Mesothelial cell of epicardium (in vitro differentiated cells): ENCODE measurements at regions not wholly inside any gene's neighbourhood (a gene's known extent, or its start where the extent isn't known, plus 50 kb on each side); places are given as distances from the start of the nearest gene placed in this dataset.
"Not testable (repeated sequence)": the region's sequence is repeated elsewhere in the genome, so short reads cannot be mapped to it uniquely, and the experiment has no call there.

Experiments used
- DNase-seq, 2 experiments: peaks; one replicate each; pipeline ENCODE4 v3.0.0; 2021; ENCODE audit warnings: low spot score in 2 of 2; ENCODE audit not compliant: unreplicated experiment in 2 of 2
- H3K27ac Mint-ChIP-seq: 2 replicates; pipeline ENCODE4 v1.8.0; 2021; ENCODE audit warnings: mixed read lengths
- H3K27me3 Mint-ChIP-seq: 2 replicates; pipeline ENCODE4 v1.8.0; 2021; ENCODE audit warnings: low read depth, mixed read lengths
- H3K36me3 Mint-ChIP-seq: 2 replicates; pipeline ENCODE4 v1.8.0; 2021; ENCODE audit warnings: mixed read lengths
- H3K4me1 Mint-ChIP-seq: 2 replicates; pipeline ENCODE4 v1.8.0; 2021; ENCODE audit warnings: mixed read lengths
- H3K4me3 Mint-ChIP-seq: 2 replicates; pipeline ENCODE4 v1.8.0; 2021; ENCODE audit warnings: mild to moderate bottlenecking, moderate library complexity, mixed read lengths
- H3K9me3 Mint-ChIP-seq: 2 replicates; pipeline ENCODE4 v1.8.0; 2021; ENCODE audit warnings: mixed read lengths
- CTCF ChIP-seq: fragments of 200-600 bp; sonication (generic); IDR thresholded peaks from one replicate; pipeline ENCODE4 v1.5.0; 2021; ENCODE audit warnings: antibody characterized with exemption; ENCODE audit not compliant: unreplicated experiment

- no peaks in the 10 kb centered on the region for H3K9me3 Mint-ChIP-seq
- H3K4me3 Mint-ChIP-seq, result no peak overlapping the region
- no peak for DNase-seq
- no peaks in the 10 kb centered on the region for H3K27me3 Mint-ChIP-seq
- no peak for TF ChIP-seq CTCF
- H3K27ac Mint-ChIP-seq, result peak overlapping the region; percentile 89
- H3K4me1 Mint-ChIP-seq, result peaks cover 21% of the 10 kb centered on the region
- no peaks in the 10 kb centered on the region for H3K36me3 Mint-ChIP-seq
Observed at GRCh38 chr1:186763107-186763506, 65.6 kb upstream of the PLA2G4A start.

- Mint-ChIP-seq H3K27ac (peak overlapping the region; percentile 89), H3K4me1 (peaks cover 17% of the 10 kb centered on the region)
Observed at GRCh38 chr1:186762653-186763052, 66.1 kb upstream of the PLA2G4A start.

GRCh38 chr1:186761358-186761757 is 67.4 kb upstream of the PLA2G4A start:
- Mint-ChIP-seq H3K27me3 (no peaks in the 10 kb centered on the region), H3K4me3 (no peak overlapping the region), H3K36me3 (no peaks in the 10 kb centered on the region), H3K4me1 (peaks cover 17% of the 10 kb centered on the region), H3K27ac (no peak overlapping the region), H3K9me3 (no peaks in the 10 kb centered on the region)
- no peak for DNase-seq
- no peak for TF ChIP-seq CTCF

More at GRCh38 chr1:186762653-186763052, 66.1 kb upstream of the PLA2G4A start:
- no peaks in the 10 kb centered on the region for H3K9me3 Mint-ChIP-seq
- H3K4me3 Mint-ChIP-seq, result no peak overlapping the region
- H3K36me3 Mint-ChIP-seq, result no peaks in the 10 kb centered on the region
- no peak for DNase-seq
- H3K27me3 Mint-ChIP-seq, result no peaks in the 10 kb centered on the region
- no peak for TF ChIP-seq CTCF

- Mint-ChIP-seq H3K27me3 (no peaks in the 10 kb centered on the region), H3K4me1 (peaks cover 17% of the 10 kb centered on the region), H3K9me3 (no peaks in the 10 kb centered on the region), H3K27ac (no peak overlapping the region), H3K4me3 (no peak overlapping the region), H3K36me3 (no peaks in the 10 kb centered on the region)
- no peak for TF ChIP-seq CTCF
- no peak for DNase-seq
Observed at GRCh38 chr1:186760446-186760845, 68.3 kb upstream of the PLA2G4A start.

- not testable (repeated sequence) for H3K27me3 Mint-ChIP-seq
Observed at GRCh38 chr1:186758896-186759606, 69.7 kb upstream of the PLA2G4A start.

GRCh38 chr1:186757851-186758250 is 70.9 kb upstream of the PLA2G4A start:
- Mint-ChIP-seq H3K27ac (no peak overlapping the region), H3K27me3 (no peaks in the 10 kb centered on the region), H3K9me3 (no peaks in the 10 kb centered on the region), H3K4me3 (no peak overlapping the region), H3K36me3 (no peaks in the 10 kb centered on the region), H3K4me1 (peaks cover 10% of the 10 kb centered on the region)
- DNase-seq, result no peak
- no peak for TF ChIP-seq CTCF

More at GRCh38 chr1:186758896-186759606, 69.7 kb upstream of the PLA2G4A start:
- H3K27ac Mint-ChIP-seq, H3K36me3 Mint-ChIP-seq, H3K9me3 Mint-ChIP-seq, H3K4me3 Mint-ChIP-seq, DNase-seq: not testable (repeated sequence)
- peaks cover 17% of the 10 kb centered on the region for H3K4me1 Mint-ChIP-seq
